ENCODE measurements at regions not wholly inside any gene's neighbourhood (a gene's known extent, or its start where the extent isn't known, plus 50 kb on each side); places are given as distances from the start of the nearest gene placed in this dataset.

GRCh38 chr5:125011014-125011413, 264.6 kb upstream of the ZNF608 start (continued):
- TF ChIP-seq FUBP1 (CRISPR knock-in tag; IDR thresholded peaks at IDR 0.05; ENCODE audit: borderline replicate concordance) (no peak), MBNL3 (CRISPR knock-in tag; conservative IDR thresholded peaks at IDR 0.05) (no peak), ZNF367 (CRISPR knock-in tag; IDR thresholded peaks at IDR 0.05; ENCODE audit: borderline replicate concordance) (no peak), ZNF280D (CRISPR knock-in tag; IDR thresholded peaks at IDR 0.05) (no peak), JUN (CRISPR knock-in tag; IDR thresholded peaks at IDR 0.05) (no peak)

GRCh38 chr5:125011419-125011818, 265.0 kb upstream of the ZNF608 start:
- Histone ChIP-seq H3K4me3 (replicated peaks in 1 of 3; ENCODE audit: insufficient read depth in 1 of 3, low read depth in 2 of 3, low read length in 3 of 3) (peak overlapping the region in 1 of 3 experiments; percentile 7; a peak in 1 of 6 replicates), H4K20me1 (ENCODE audit: insufficient read depth, low read length) (no peaks in the 10 kb centered on the region), H3K79me2 (ENCODE audit: insufficient read depth, low read length) (no peaks in the 10 kb centered on the region), H3K27me3 (ENCODE audit: control insufficient read depth in 1 of 2, insufficient read depth in 2 of 2, low read length in 2 of 2) (no peaks in the 10 kb centered on the region), H3K27ac (ENCODE audit: extremely low read length, insufficient read depth, low read length) (no peak overlapping the region), H3K4me1 (ENCODE audit: insufficient read depth, low read length) (peaks cover 25% of the 10 kb centered on the region), H3K9ac (ENCODE audit: insufficient read depth, low read depth, low read length) (no peak overlapping the region), H2AFZ (ENCODE audit: low read length) (no peak overlapping the region), H3K4me2 (ENCODE audit: low read depth, low read length) (peak overlapping the region; percentile 56), H3K9me3 (ENCODE audit: low read length) (no peaks in the 10 kb centered on the region), H3K36me3 (replicated peaks in 1 of 2; ENCODE audit: control insufficient read depth in 1 of 2, insufficient read depth in 2 of 2, low read length in 2 of 2) (no peaks in the 10 kb centered on the region)
- 0% methylated on average over 2 of the region's 2 CpGs for WGBS (ENCODE audit: low lambda C conversion rate)
- POLR2A ChIA-PET: no interaction called here
- ATAC-seq (no peak), DNase-seq (ENCODE audit: low spot score) (peak; percentile 5), FAIRE-seq (no peak)
- intact Hi-C loops (cut with micrococcal nuclease; ENCODE audit: unreplicated experiment) (no loop called here), in situ Hi-C loops (cut with HindIII; ENCODE audit: extremely low pct_ligation_motif_present, low pct_unique_long_range_greater_than_20kb) (no loop called here)
- BruUV-seq (replicated peaks): no TSS peak
- CTCF ChIA-PET (ENCODE audit: low intra/inter-chr PET ratio, low total read pairs): no interaction called here
- TF ChIP-seq ZFY (CRISPR knock-in tag; IDR thresholded peaks at IDR 0.05) (no peak), ZNF589 (CRISPR knock-in tag; conservative IDR thresholded peaks at IDR 0.05) (no peak), SNAPC4 (CRISPR knock-in tag; IDR thresholded peaks at IDR 0.05) (no peak), ARID5B (CRISPR knock-in tag; IDR thresholded peaks at IDR 0.05) (peak; percentile 41)

All from HepG2 (cell line).